ENCODE measurements at regions not wholly inside any gene's neighbourhood (a gene's known extent, or its start where the extent isn't known, plus 50 kb on each side); places are given as distances from the start of the nearest gene placed in this dataset.

DNA sequence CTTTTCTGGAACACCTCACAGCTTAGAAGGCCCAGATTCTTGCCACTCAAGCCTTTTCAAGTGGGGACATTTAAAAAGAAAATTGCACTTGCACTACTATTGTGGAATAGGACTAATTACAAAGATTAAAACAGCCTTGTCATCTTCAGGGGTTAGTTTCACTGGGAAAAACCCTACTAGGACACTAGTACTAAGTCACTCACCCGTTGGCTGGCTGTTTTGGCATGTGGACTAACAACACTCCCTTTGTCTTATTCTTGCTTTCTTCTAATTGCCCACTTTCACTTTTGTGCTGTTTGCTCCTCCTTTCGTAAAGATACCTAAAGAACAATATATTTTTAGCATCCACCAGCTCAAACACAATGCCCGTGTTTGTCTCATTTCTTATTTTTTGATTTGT lies 200.9 kb upstream of the MID1 start:
- no TSS peak for BruUV-seq (replicated peaks)
- H3K4me2 ChIP-seq (ENCODE audit: control insufficient read depth, insufficient read depth): no peak overlapping the region
- no peak overlapping the region for H3K27ac ChIP-seq (ENCODE audit: control insufficient read depth, insufficient read depth)
- in situ Hi-C loops (cut with MboI) (no loop called here), intact Hi-C loops (cut with micrococcal nuclease; ENCODE audit: unreplicated experiment) (no loop called here)
- H3K27me3 ChIP-seq (replicated peaks in 1 of 2; ENCODE audit: control insufficient read depth in 2 of 2, insufficient read depth in 2 of 2, low read length in 1 of 2): no peaks in the 10 kb centered on the region
- H3K4me3 ChIP-seq: no peak overlapping the region
- SMC1A ChIA-PET (ENCODE audit: uncharacterized antibody, unreplicated experiment): no interaction called here
- H3K9ac ChIP-seq (ENCODE audit: control insufficient read depth, insufficient read depth, low read length): no peak overlapping the region
- no peaks in the 10 kb centered on the region for H4K20me1 ChIP-seq (ENCODE audit: control insufficient read depth, insufficient read depth)
- RAD21 ChIA-PET (ENCODE audit: unreplicated experiment): interaction anchor here (0.6 kb wide), 1 partner anchor 1112 kb away, joined by 4 read pairs; no protein-coding TSS in a partner anchor
- no peaks in the 10 kb centered on the region for H3K36me3 ChIP-seq (ENCODE audit: control insufficient read depth in 2 of 2, insufficient read depth in 2 of 2, low read length in 1 of 2)
- H3K79me2 ChIP-seq (ENCODE audit: control insufficient read depth, insufficient read depth, low read length): no peaks in the 10 kb centered on the region
- no peak overlapping the region for H2AFZ ChIP-seq (ENCODE audit: control insufficient read depth, low read depth, low read length)
- no peaks in the 10 kb centered on the region for H3K9me3 ChIP-seq (replicated peaks; ENCODE audit: control insufficient read depth, insufficient read depth, low read length)
- H3K4me1 ChIP-seq (ENCODE audit: control insufficient read depth, insufficient read depth, low read length): no peaks in the 10 kb centered on the region
- DNase-seq (ENCODE audit: low read depth, low spot score) (peak; percentile 7), ATAC-seq (peak; percentile 91), FAIRE-seq (no peak)
- CTCF ChIA-PET: no interaction called here
- TF ChIP-seq, protein P1, sequence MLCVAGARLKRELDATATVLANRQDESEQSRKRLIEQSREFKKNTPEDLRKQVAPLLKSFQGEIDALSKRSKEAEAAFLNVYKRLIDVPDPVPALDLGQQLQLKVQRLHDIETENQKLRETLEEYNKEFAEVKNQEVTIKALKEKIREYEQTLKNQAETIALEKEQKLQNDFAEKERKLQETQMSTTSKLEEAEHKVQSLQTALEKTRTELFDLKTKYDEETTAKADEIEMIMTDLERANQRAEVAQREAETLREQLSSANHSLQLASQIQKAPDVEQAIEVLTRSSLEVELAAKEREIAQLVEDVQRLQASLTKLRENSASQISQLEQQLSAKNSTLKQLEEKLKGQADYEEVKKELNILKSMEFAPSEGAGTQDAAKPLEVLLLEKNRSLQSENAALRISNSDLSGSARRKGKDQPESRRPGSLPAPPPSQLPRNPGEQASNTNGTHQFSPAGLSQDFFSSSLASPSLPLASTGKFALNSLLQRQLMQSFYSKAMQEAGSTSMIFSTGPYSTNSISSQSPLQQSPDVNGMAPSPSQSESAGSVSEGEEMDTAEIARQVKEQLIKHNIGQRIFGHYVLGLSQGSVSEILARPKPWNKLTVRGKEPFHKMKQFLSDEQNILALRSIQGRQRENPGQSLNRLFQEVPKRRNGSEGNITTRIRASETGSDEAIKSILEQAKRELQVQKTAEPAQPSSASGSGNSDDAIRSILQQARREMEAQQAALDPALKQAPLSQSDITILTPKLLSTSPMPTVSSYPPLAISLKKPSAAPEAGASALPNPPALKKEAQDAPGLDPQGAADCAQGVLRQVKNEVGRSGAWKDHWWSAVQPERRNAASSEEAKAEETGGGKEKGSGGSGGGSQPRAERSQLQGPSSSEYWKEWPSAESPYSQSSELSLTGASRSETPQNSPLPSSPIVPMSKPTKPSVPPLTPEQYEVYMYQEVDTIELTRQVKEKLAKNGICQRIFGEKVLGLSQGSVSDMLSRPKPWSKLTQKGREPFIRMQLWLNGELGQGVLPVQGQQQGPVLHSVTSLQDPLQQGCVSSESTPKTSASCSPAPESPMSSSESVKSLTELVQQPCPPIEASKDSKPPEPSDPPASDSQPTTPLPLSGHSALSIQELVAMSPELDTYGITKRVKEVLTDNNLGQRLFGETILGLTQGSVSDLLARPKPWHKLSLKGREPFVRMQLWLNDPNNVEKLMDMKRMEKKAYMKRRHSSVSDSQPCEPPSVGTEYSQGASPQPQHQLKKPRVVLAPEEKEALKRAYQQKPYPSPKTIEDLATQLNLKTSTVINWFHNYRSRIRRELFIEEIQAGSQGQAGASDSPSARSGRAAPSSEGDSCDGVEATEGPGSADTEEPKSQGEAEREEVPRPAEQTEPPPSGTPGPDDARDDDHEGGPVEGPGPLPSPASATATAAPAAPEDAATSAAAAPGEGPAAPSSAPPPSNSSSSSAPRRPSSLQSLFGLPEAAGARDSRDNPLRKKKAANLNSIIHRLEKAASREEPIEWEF (IDR thresholded peaks at IDR 0.05; ENCODE audit: insufficient replicate concordance, low read depth, low read length): no peak
- TF ChIP-seq, protein P2, sequence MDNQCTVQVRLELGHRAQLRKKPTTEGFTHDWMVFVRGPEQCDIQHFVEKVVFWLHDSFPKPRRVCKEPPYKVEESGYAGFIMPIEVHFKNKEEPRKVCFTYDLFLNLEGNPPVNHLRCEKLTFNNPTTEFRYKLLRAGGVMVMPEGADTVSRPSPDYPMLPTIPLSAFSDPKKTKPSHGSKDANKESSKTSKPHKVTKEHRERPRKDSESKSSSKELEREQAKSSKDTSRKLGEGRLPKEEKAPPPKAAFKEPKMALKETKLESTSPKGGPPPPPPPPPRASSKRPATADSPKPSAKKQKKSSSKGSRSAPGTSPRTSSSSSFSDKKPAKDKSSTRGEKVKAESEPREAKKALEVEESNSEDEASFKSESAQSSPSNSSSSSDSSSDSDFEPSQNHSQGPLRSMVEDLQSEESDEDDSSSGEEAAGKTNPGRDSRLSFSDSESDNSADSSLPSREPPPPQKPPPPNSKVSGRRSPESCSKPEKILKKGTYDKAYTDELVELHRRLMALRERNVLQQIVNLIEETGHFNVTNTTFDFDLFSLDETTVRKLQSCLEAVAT (IDR thresholded peaks at IDR 0.05): no peak
- peak; percentile 67; the same call in 1 of the 2 replicates for TF ChIP-seq MTA2 (IDR thresholded peaks at IDR 0.05; ENCODE audit: low read depth)
- TF ChIP-seq, protein P3, sequence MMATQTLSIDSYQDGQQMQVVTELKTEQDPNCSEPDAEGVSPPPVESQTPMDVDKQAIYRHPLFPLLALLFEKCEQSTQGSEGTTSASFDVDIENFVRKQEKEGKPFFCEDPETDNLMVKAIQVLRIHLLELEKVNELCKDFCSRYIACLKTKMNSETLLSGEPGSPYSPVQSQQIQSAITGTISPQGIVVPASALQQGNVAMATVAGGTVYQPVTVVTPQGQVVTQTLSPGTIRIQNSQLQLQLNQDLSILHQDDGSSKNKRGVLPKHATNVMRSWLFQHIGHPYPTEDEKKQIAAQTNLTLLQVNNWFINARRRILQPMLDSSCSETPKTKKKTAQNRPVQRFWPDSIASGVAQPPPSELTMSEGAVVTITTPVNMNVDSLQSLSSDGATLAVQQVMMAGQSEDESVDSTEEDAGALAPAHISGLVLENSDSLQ (IDR thresholded peaks at IDR 0.05): peak; percentile 22; the same call in 1 of the 2 replicates
- no peak for TF ChIP-seq ZNF217 (IDR thresholded peaks at IDR 0.05)
- no peak for TF ChIP-seq ZBED1 (IDR thresholded peaks at IDR 0.05; ENCODE audit: borderline replicate concordance)
- TF ChIP-seq BHLHE40 (IDR thresholded peaks at IDR 0.05; ENCODE audit: borderline replicate concordance in 1 of 2, low read depth in 2 of 2, low read length in 1 of 2): peak in 1 of 2 experiments; percentile 16; a peak in 1 of 4 replicates
- TF ChIP-seq, protein P4, sequence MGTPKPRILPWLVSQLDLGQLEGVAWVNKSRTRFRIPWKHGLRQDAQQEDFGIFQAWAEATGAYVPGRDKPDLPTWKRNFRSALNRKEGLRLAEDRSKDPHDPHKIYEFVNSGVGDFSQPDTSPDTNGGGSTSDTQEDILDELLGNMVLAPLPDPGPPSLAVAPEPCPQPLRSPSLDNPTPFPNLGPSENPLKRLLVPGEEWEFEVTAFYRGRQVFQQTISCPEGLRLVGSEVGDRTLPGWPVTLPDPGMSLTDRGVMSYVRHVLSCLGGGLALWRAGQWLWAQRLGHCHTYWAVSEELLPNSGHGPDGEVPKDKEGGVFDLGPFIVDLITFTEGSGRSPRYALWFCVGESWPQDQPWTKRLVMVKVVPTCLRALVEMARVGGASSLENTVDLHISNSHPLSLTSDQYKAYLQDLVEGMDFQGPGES (IDR thresholded peaks at IDR 0.05): no peak
- TF ChIP-seq LARP7 (IDR thresholded peaks at IDR 0.05): no peak
- no peak for TF ChIP-seq BMI1 (IDR thresholded peaks at IDR 0.05; ENCODE audit: borderline replicate concordance)
- TF ChIP-seq, protein P5, sequence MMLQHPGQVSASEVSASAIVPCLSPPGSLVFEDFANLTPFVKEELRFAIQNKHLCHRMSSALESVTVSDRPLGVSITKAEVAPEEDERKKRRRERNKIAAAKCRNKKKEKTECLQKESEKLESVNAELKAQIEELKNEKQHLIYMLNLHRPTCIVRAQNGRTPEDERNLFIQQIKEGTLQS (IDR thresholded peaks at IDR 0.05; ENCODE audit: borderline replicate concordance, extremely low read depth, low read depth, low read length): no peak
- no peak for TF ChIP-seq NR2C1 (IDR thresholded peaks at IDR 0.05)
- no peak for TF ChIP-seq PAX5 (IDR thresholded peaks at IDR 0.05; ENCODE audit: borderline replicate concordance, low read depth, low read length)
- POLR2A ChIA-PET: no interaction called here
- 0% methylated on average over 3 of the region's 3 CpGs for WGBS (ENCODE audit: insufficient coverage, insufficient replicate concordance, low lambda C conversion rate, missing lambda C conversion rate)
